HCT116 (cell line): ENCODE measurements at regions not wholly inside any gene's neighbourhood (a gene's known extent, or its start where the extent isn't known, plus 50 kb on each side); places are given as distances from the start of the nearest gene placed in this dataset.

ENCODE experiments used
- ATAC-seq: fragments of 200-7000 bp; cut with Tn5 transposase; 2 replicates; pipeline ENCODE4 v1.9.1; 2020; ENCODE audit warnings: mild to moderate bottlenecking, moderate library complexity
- BruUV-seq: library from RNA; stranded (reverse); fragments of 400-500 nt; replicated peaks from 2 replicates; lab custom pipeline; 2021; lab: Mats Ljungman, UMichigan
- CTCF ChIA-PET: fragments of 300-600 bp; sonication (Branson Sonifier 250); formaldehyde crosslinking; loops from one replicate; lab custom pipeline; 2021; ENCODE audit warnings: antibody characterized with exemption; lab: Charles Lee
- POLR2A ChIA-PET: fragments of 300-600, 350-600 bp; sonication (Branson Sonifier 250); formaldehyde crosslinking; loops from one replicate; lab custom pipeline; 2021; ENCODE audit warnings: antibody characterized with exemption; lab: Charles Lee
- RAD21 ChIA-PET, 2 experiments: fragments of 300-600 bp; sonication (Branson Sonifier 250); formaldehyde crosslinking; loops; one replicate each; lab custom pipeline; 2023; ENCODE audit warnings: low total read pairs in 2 of 2; ENCODE audit not compliant: uncharacterized antibody in 2 of 2, unreplicated experiment in 2 of 2, low non-redundant PET in 1 of 2; lab: Charles Lee
- DNase-seq: peaks from one replicate; pipeline ENCODE4 v3.0.0-alpha.2; 2010; ENCODE audit warnings: low read depth, low spot score
- H2AFZ ChIP-seq: fragments of 200-600 bp; shearing (Covaris generic), sonication (generic); 2 replicates; pipeline ENCODE4 v1.6.1; 2017; ENCODE audit warnings: low read depth, mixed run types, mixed read lengths, antibody characterized with exemption, low read length; ENCODE audit not compliant: poor library complexity, severe bottlenecking
- H3K27ac ChIP-seq: 2 replicates; pipeline ENCODE4 v1.5.1; 2012; ENCODE audit warnings: low read depth, low read length
- H3K27me3 ChIP-seq: fragments of 200-600 bp; sonication (generic); 2 replicates; pipeline ENCODE4 v1.6.1; 2016; ENCODE audit warnings: mixed run types, low read length, mixed read lengths; ENCODE audit not compliant: insufficient read depth
- H3K36me3 ChIP-seq, 2 experiments: fragments of 200-500 bp in 1 of 2; fragments of 200-600 bp in 1 of 2; sonication (Bioruptor generic) in 1 of 2; sonication (generic) in 1 of 2; 2 replicates each; pipeline versions ENCODE4 v1.5.1 to v1.6.1; 2014 to 2016; ENCODE audit warnings: low read length in 2 of 2, inconsistent platforms in 1 of 2, mixed read lengths in 1 of 2, mixed run types in 1 of 2; ENCODE audit not compliant: insufficient read depth in 2 of 2, control insufficient read depth in 1 of 2
- H3K4me1 ChIP-seq, 2 experiments: fragments of 200-600 bp in 1 of 2; sonication (generic) in 1 of 2; 2 replicates each; pipeline versions ENCODE4 v1.5.1 to v1.6.1; 2012 to 2017; ENCODE audit warnings: low read length in 2 of 2, inconsistent platforms in 1 of 2, mild to moderate bottlenecking in 1 of 2, mixed read lengths in 1 of 2, mixed run types in 1 of 2, moderate library complexity in 1 of 2; ENCODE audit not compliant: insufficient read depth in 2 of 2, control insufficient read depth in 1 of 2
- H3K4me2 ChIP-seq: fragments of 200-600 bp; sonication (generic); 2 replicates; pipeline ENCODE4 v1.6.1; 2017; ENCODE audit warnings: mixed run types, low read length, mixed read lengths
- H3K4me3 ChIP-seq, 2 experiments: fragments of 200-600 bp in 1 of 2; sonication (generic) in 1 of 2; replicated peaks in 1 of 2; 2 replicates each; pipeline ENCODE4 v1.5.1; 2011 to 2016; ENCODE audit warnings: low read length in 2 of 2, control low read depth in 1 of 2, low read depth in 1 of 2, mild to moderate bottlenecking in 1 of 2, mixed read lengths in 1 of 2, mixed run types in 1 of 2
- H3K79me2 ChIP-seq: fragments of 200-600 bp; sonication (generic); 2 replicates; pipeline ENCODE4 v1.6.1; 2017; ENCODE audit warnings: mild to moderate bottlenecking, mixed run types, low read length, moderate library complexity, mixed read lengths; ENCODE audit not compliant: insufficient read depth
- H3K9ac ChIP-seq: fragments of 200-600 bp; sonication (generic); 2 replicates; pipeline ENCODE4 v1.6.1; 2016; ENCODE audit warnings: low read length, mixed read lengths
- H3K9me2 ChIP-seq: fragments of 200-600 bp; sonication (generic), shearing (Covaris generic); 2 replicates; pipeline ENCODE4 v1.6.1; 2017; ENCODE audit warnings: mixed run types, mild to moderate bottlenecking, moderate library complexity; ENCODE audit not compliant: insufficient read depth
- H3K9me3 ChIP-seq, 2 experiments: fragments of 200-500 bp in 1 of 2; fragments of 200-600 bp in 1 of 2; sonication (Bioruptor generic) in 1 of 2; sonication (generic) in 1 of 2; 2 replicates each; pipeline ENCODE4 v1.6.1; 2014 to 2017; ENCODE audit warnings: low read length in 2 of 2, mixed read lengths in 2 of 2, inconsistent platforms in 1 of 2, low read depth in 1 of 2, mild to moderate bottlenecking in 1 of 2, mixed run types in 1 of 2, moderate library complexity in 1 of 2; ENCODE audit not compliant: control insufficient read depth in 1 of 2, insufficient read depth in 1 of 2
- H4K20me1 ChIP-seq: fragments of 200-600 bp; sonication (generic), shearing (Covaris generic); 2 replicates; pipeline ENCODE4 v1.6.1; 2017; ENCODE audit warnings: mixed run types, mild to moderate bottlenecking, moderate library complexity; ENCODE audit not compliant: insufficient read depth
- CTCF ChIP-seq, 3 experiments: fragments of 200-600 bp in 1 of 3; sonication (generic) in 1 of 3; IDR thresholded peaks in 2 of 3; conservative IDR thresholded peaks in 1 of 3; 2 replicates each; pipeline ENCODE4 v1.5.1; 2012 to 2017; ENCODE audit warnings: low read depth in 2 of 3, low read length in 2 of 3, antibody characterized with exemption in 1 of 3, borderline replicate concordance in 1 of 3, control low read depth in 1 of 3, mild to moderate bottlenecking in 1 of 3, mixed read lengths in 1 of 3, mixed run types in 1 of 3, moderate library complexity in 1 of 3; ENCODE audit not compliant: insufficient read depth in 1 of 3
- EGR1 ChIP-seq: IDR thresholded peaks from 2 replicates; pipeline ENCODE4 v1.6.1; 2012; ENCODE audit warnings: low read depth
- EZH2 ChIP-seq: fragments of 200-600 bp; sonication (generic); IDR thresholded peaks from 2 replicates; pipeline ENCODE4 v1.6.1; 2017; ENCODE audit warnings: antibody characterized with exemption, mixed run types
- EZH2phosphoT487 ChIP-seq: fragments of 200-600 bp; IDR thresholded peaks from 2 replicates; pipeline ENCODE4 v1.6.1; 2018; ENCODE audit warnings: antibody characterized with exemption, borderline replicate concordance
- FOSL1 ChIP-seq: IDR thresholded peaks from 2 replicates; pipeline ENCODE4 v1.6.1; 2012; ENCODE audit warnings: low read depth
- POLR2A ChIP-seq: IDR thresholded peaks from 2 replicates; pipeline ENCODE4 v1.7.0; 2011; ENCODE audit warnings: borderline replicate concordance; ENCODE audit not compliant: insufficient read depth, insufficient read length; ENCODE audit errors: extremely low read depth
- REST ChIP-seq: IDR thresholded peaks from 2 replicates; pipeline ENCODE4 v1.6.1; 2012; ENCODE audit warnings: low read depth
- SRF ChIP-seq: IDR thresholded peaks from 2 replicates; pipeline ENCODE4 v1.6.1; 2012; ENCODE audit warnings: low read depth
- ZFX ChIP-seq: fragments of 450-650 bp; IDR thresholded peaks from 2 replicates; pipeline ENCODE4 v1.6.1; 2017
- ZNF274 ChIP-seq: fragments of 200-500 bp; sonication (Bioruptor generic); IDR thresholded peaks from 2 replicates; pipeline ENCODE4 v1.6.1; 2014; ENCODE audit warnings: mild to moderate bottlenecking, low read depth, low read length, inconsistent platforms
- intact Hi-C: fragments of 100-400 bp; cut with micrococcal nuclease; formaldehyde crosslinking; loops from 2 replicates; pipeline ENCODE4 v1.10.0; 2022
- TF ChIP-seq, protein P1 (sequence below): IDR thresholded peaks from 2 replicates; pipeline ENCODE4 v1.6.1; 2012
- TF ChIP-seq, protein P2 (sequence below): IDR thresholded peaks from 2 replicates; pipeline ENCODE4 v1.6.1; 2011; ENCODE audit warnings: mild to moderate bottlenecking, low read length, moderate library complexity; ENCODE audit not compliant: insufficient replicate concordance; ENCODE audit errors: extremely low read depth

DNA sequence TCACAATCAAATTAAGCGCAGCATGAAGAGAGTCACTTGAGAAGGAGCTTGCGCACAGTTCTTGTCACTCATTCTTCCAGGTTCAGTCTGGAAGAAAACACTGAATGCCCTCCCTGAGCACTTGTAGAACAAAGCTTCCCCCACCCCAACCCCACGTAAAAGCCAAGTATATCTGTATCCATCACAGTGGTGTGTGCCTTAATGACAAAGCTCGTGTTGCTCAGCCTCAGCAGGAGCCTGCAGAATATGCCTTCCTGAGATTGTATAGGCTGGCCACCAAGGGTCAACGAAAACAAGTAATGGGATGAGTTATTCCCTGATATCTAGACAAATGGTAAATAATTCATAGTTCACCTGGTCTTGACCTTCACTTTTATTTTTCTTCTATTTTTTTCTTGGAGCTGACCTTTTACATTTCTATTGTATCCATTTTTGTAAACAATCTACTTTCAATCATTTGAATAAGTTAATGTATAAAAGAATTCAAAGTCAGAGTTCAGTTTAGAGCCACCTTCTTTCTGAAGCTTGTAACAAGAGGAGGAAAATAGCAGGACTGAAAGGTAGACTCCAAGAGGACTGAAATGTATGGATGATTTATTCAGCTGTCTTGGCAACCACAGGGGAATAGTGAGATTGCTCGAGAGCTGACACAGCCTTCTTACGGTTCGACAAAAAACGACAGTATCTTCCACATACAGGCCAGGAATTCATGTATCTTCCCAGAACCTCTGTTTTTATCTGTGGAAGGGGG, 405.5 kb upstream of the TPM1 start:
- ChIA-PET POLR2A (no interaction called here), RAD21 (no interaction called here), CTCF (no interaction called here)
- H3K27ac ChIP-seq, result no peak overlapping the region
- intact Hi-C loops, result no loop called here
- H4K20me1 ChIP-seq, result no peaks in the 10 kb centered on the region
- H3K79me2 ChIP-seq, result no peaks in the 10 kb centered on the region
- H3K9ac ChIP-seq, result no peak overlapping the region
- no peaks in the 10 kb centered on the region for H3K9me3 ChIP-seq
- ATAC-seq (no peak), DNase-seq (no peak)
- H3K9me2 ChIP-seq, result no peaks in the 10 kb centered on the region
- no peak overlapping the region for H3K4me3 ChIP-seq
- TF ChIP-seq POLR2A (no peak), EZH2phosphoT487 (no peak)
- BruUV-seq, result no TSS peak
- no peak overlapping the region for H3K4me2 ChIP-seq
- H3K36me3 ChIP-seq, result no peaks in the 10 kb centered on the region
- no peaks in the 10 kb centered on the region for H3K27me3 ChIP-seq
- H2AFZ ChIP-seq, result no peak overlapping the region
- no peaks in the 10 kb centered on the region for H3K4me1 ChIP-seq

DNA sequence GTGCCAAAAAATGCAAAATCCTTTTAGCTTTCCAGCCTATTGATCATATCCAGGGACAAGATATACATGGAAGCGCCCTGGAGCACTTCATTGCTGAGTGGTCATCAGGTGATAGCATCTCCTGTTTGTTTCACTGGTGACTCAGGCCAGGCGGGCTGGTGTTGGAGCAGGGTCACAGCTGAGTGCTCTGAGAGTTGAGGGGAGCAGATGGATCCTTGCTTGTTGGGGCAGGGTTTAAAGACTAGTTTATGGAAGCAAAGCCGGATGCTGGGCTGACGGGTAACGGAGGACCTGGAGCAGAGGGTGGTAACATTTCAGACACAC, 405.0 kb upstream of the TPM1 start:
- ATAC-seq, result no peak
- no peak overlapping the region for H2AFZ ChIP-seq
- H3K36me3 ChIP-seq, result no peaks in the 10 kb centered on the region
- H3K4me2 ChIP-seq, result no peak overlapping the region
- no peak overlapping the region for H3K27ac ChIP-seq
- POLR2A ChIA-PET, result no interaction called here
- H3K27me3 ChIP-seq, result no peaks in the 10 kb centered on the region
- CTCF ChIA-PET, result no interaction called here
- no peaks in the 10 kb centered on the region for H3K79me2 ChIP-seq
- no peak overlapping the region for H3K4me3 ChIP-seq
- RAD21 ChIA-PET, result no interaction called here
- no peaks in the 10 kb centered on the region for H3K9me2 ChIP-seq
- no peaks in the 10 kb centered on the region for H3K4me1 ChIP-seq
- no TSS peak for BruUV-seq
- no peaks in the 10 kb centered on the region for H4K20me1 ChIP-seq
- intact Hi-C loops, result no loop called here
- no peak overlapping the region for H3K9ac ChIP-seq
- no peak for DNase-seq
- no peaks in the 10 kb centered on the region for H3K9me3 ChIP-seq
- TF ChIP-seq EZH2 (no peak), SRF (no peak), CTCF (IDR thresholded peaks at IDR 0.05 in 2 of 3, conservative IDR thresholded peaks at IDR 0.05 in 1 of 3; ENCODE audit: borderline replicate concordance in 1 of 3, insufficient read depth in 1 of 3, low read depth in 2 of 3, low read length in 2 of 3) (no peak), ZNF274 (no peak), ZFX (no peak), FOSL1 (no peak), EGR1 (no peak), POLR2A (no peak), REST (no peak)
- TF ChIP-seq, protein P1, sequence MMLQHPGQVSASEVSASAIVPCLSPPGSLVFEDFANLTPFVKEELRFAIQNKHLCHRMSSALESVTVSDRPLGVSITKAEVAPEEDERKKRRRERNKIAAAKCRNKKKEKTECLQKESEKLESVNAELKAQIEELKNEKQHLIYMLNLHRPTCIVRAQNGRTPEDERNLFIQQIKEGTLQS, result no peak
- TF ChIP-seq, protein P2, sequence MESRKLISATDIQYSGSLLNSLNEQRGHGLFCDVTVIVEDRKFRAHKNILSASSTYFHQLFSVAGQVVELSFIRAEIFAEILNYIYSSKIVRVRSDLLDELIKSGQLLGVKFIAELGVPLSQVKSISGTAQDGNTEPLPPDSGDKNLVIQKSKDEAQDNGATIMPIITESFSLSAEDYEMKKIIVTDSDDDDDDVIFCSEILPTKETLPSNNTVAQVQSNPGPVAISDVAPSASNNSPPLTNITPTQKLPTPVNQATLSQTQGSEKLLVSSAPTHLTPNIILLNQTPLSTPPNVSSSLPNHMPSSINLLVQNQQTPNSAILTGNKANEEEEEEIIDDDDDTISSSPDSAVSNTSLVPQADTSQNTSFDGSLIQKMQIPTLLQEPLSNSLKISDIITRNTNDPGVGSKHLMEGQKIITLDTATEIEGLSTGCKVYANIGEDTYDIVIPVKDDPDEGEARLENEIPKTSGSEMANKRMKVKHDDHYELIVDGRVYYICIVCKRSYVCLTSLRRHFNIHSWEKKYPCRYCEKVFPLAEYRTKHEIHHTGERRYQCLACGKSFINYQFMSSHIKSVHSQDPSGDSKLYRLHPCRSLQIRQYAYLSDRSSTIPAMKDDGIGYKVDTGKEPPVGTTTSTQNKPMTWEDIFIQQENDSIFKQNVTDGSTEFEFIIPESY, result no peak
